ENCODE measurements at regions not wholly inside any gene's neighbourhood (a gene's known extent, or its start where the extent isn't known, plus 50 kb on each side); places are given as distances from the start of the nearest gene placed in this dataset.

- POLR2A ChIA-PET (ENCODE audit: low non-redundant PET) = no interaction called here
Observed at GRCh38 chr19:32189956-32190706, 155.3 kb upstream of the ZNF507 start.

GRCh38 chr19:32191921-32192320, 153.5 kb upstream of the ZNF507 start:
- TF ChIP-seq CTCF (conservative IDR thresholded peaks at IDR 0.05; ENCODE audit: low read depth) = no peak
- no peak overlapping the region for H3K27ac ChIP-seq
- POLR2A ChIA-PET (ENCODE audit: low non-redundant PET) = no interaction called here
- DNase-seq (ENCODE audit: low spot score) = no peak
- CTCF ChIA-PET = no interaction called here

More at GRCh38 chr19:32189956-32190706, 155.3 kb upstream of the ZNF507 start:
- CTCF ChIA-PET = no interaction called here
- no peak overlapping the region for H3K27ac ChIP-seq
- DNase-seq (ENCODE audit: low spot score) = no peak
- TF ChIP-seq CTCF (conservative IDR thresholded peaks at IDR 0.05; ENCODE audit: low read depth) = no peak

- ChIA-PET CTCF (no interaction called here), POLR2A (ENCODE audit: low non-redundant PET) (no interaction called here)
- TF ChIP-seq CTCF (conservative IDR thresholded peaks at IDR 0.05; ENCODE audit: low read depth) = no peak
- DNase-seq (ENCODE audit: low spot score) = no peak
- no peak overlapping the region for H3K27ac ChIP-seq
Observed at GRCh38 chr19:32195706-32196610, 149.5 kb upstream of the ZNF507 start.

- TF ChIP-seq CTCF (conservative IDR thresholded peaks at IDR 0.05; ENCODE audit: low read depth) = no peak
- no peak overlapping the region for H3K27ac ChIP-seq
- ChIA-PET POLR2A (ENCODE audit: low non-redundant PET) (no interaction called here), CTCF (no interaction called here)
- no peak for DNase-seq (ENCODE audit: low spot score)
Observed at GRCh38 chr19:32196690-32197420, 148.6 kb upstream of the ZNF507 start.

- ChIA-PET POLR2A (ENCODE audit: low non-redundant PET) (no interaction called here), CTCF (no interaction called here)
- no peak overlapping the region for H3K27ac ChIP-seq
- no peak for DNase-seq (ENCODE audit: low spot score)
- TF ChIP-seq CTCF (conservative IDR thresholded peaks at IDR 0.05; ENCODE audit: low read depth) = no peak
Observed at GRCh38 chr19:32197896-32198882, 147.2 kb upstream of the ZNF507 start.
